ENCODE measurements at regions not wholly inside any gene's neighbourhood (a gene's known extent, or its start where the extent isn't known, plus 50 kb on each side); places are given as distances from the start of the nearest gene placed in this dataset.

GRCh38 chr9:115169003-115169402 is 51.0 kb upstream of the TNC start:
- no peak overlapping the region for H3K27ac ChIP-seq (ENCODE audit: low read depth, low read length)
- H3K4me1 ChIP-seq (ENCODE audit: control insufficient read depth, insufficient read depth, low read length), result peaks cover 41% of the 10 kb centered on the region
- H3K9me3 ChIP-seq (ENCODE audit: control insufficient read depth, insufficient read depth, low read depth, low read length), result peaks cover 6% of the 10 kb centered on the region; the same call in 1 of the 2 replicates
- no peak overlapping the region for H3K4me3 ChIP-seq (ENCODE audit: low read depth, low read length)
- no peaks in the 10 kb centered on the region for H3K36me3 ChIP-seq (ENCODE audit: control insufficient read depth, insufficient read depth, low read length)
- H3K9ac ChIP-seq (ENCODE audit: low read length), result no peak overlapping the region
- no peaks in the 10 kb centered on the region for H3K27me3 ChIP-seq (ENCODE audit: control insufficient read depth, insufficient read depth, low read length)

DNA sequence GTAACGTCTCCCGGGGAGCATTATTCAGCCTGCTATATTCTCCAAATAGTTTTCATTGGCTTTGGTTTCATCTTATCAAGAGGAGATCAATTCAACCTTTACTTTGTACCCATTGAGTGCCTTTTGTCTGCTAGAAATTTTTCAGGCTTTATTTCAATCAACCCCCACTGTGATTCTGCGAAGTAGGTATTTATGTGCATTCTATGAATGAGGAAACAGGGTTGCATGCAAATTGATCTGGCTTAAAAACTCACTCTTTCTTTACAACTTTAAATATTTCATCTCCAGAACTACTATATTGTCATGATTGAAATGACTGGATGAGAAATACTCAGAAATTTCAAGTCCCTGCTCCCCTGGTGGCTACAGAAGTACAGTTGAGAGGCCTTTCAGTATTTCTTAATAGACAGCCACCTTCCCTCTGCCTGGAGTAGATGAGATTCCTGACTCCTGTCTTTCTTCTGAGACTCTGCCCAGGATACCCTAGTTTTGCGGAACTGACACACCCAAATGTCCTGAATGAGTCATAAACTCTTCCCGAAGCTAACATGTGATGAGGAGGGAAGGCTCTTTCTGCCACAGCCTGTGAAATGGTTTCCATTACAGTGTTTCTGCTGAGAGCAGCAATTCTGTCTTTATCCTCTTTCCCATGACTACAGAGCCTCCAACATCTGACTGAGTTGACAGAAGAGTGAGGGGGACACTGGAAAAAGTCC is 52.6 kb upstream of the TNC start:
- no peaks in the 10 kb centered on the region for H3K27me3 ChIP-seq (ENCODE audit: control insufficient read depth, insufficient read depth, low read length)
- H3K27ac ChIP-seq (ENCODE audit: low read depth, low read length), result peak overlapping the region; percentile 11; the same call in 1 of the 2 replicates

GRCh38 chr9:115171921-115172388 is 54.0 kb upstream of the TNC start:
- Histone ChIP-seq H3K9ac (ENCODE audit: low read length) (no peak overlapping the region), H3K4me3 (ENCODE audit: low read depth, low read length) (no peak overlapping the region), H3K4me1 (ENCODE audit: control insufficient read depth, insufficient read depth, low read length) (peaks cover 44% of the 10 kb centered on the region), H3K27me3 (ENCODE audit: control insufficient read depth, insufficient read depth, low read length) (no peaks in the 10 kb centered on the region), H3K36me3 (ENCODE audit: control insufficient read depth, insufficient read depth, low read length) (no peaks in the 10 kb centered on the region), H3K27ac (ENCODE audit: low read depth, low read length) (no peak overlapping the region), H3K9me3 (ENCODE audit: control insufficient read depth, insufficient read depth, low read depth, low read length) (peaks cover 6% of the 10 kb centered on the region; the same call in 1 of the 2 replicates)

More for the DNA sequence above, 52.6 kb upstream of the TNC start:
- Histone ChIP-seq H3K9ac (ENCODE audit: low read length) (no peak overlapping the region), H3K36me3 (ENCODE audit: control insufficient read depth, insufficient read depth, low read length) (no peaks in the 10 kb centered on the region), H3K4me1 (ENCODE audit: control insufficient read depth, insufficient read depth, low read length) (peaks cover 41% of the 10 kb centered on the region), H3K9me3 (ENCODE audit: control insufficient read depth, insufficient read depth, low read depth, low read length) (peaks cover 6% of the 10 kb centered on the region; the same call in 1 of the 2 replicates), H3K4me3 (ENCODE audit: low read depth, low read length) (no peak overlapping the region)

GRCh38 chr9:115182264-115182663 is 64.3 kb upstream of the TNC start:
- Histone ChIP-seq H3K9ac (ENCODE audit: low read length) (no peak overlapping the region), H3K4me1 (ENCODE audit: control insufficient read depth, insufficient read depth, low read length) (peaks cover 33% of the 10 kb centered on the region), H3K27ac (ENCODE audit: low read depth, low read length) (peak overlapping the region; percentile 7; the same call in 1 of the 2 replicates), H3K9me3 (ENCODE audit: control insufficient read depth, insufficient read depth, low read depth, low read length) (no peaks in the 10 kb centered on the region), H3K27me3 (ENCODE audit: control insufficient read depth, insufficient read depth, low read length) (no peaks in the 10 kb centered on the region), H3K4me3 (ENCODE audit: low read depth, low read length) (no peak overlapping the region), H3K36me3 (ENCODE audit: control insufficient read depth, insufficient read depth, low read length) (no peaks in the 10 kb centered on the region)

- Histone ChIP-seq H3K36me3 (ENCODE audit: control insufficient read depth, insufficient read depth, low read length) (no peaks in the 10 kb centered on the region), H3K9ac (ENCODE audit: low read length) (peak overlapping the region; percentile 2), H3K4me3 (ENCODE audit: low read depth, low read length) (no peak overlapping the region), H3K27ac (ENCODE audit: low read depth, low read length) (peak overlapping the region; percentile 22; the same call in 1 of the 2 replicates), H3K27me3 (ENCODE audit: control insufficient read depth, insufficient read depth, low read length) (no peaks in the 10 kb centered on the region), H3K9me3 (ENCODE audit: control insufficient read depth, insufficient read depth, low read depth, low read length) (no peaks in the 10 kb centered on the region), H3K4me1 (ENCODE audit: control insufficient read depth, insufficient read depth, low read length) (peaks cover 33% of the 10 kb centered on the region)
Measured at GRCh38 chr9:115183436-115183835, 65.5 kb upstream of the TNC start.

DNA sequence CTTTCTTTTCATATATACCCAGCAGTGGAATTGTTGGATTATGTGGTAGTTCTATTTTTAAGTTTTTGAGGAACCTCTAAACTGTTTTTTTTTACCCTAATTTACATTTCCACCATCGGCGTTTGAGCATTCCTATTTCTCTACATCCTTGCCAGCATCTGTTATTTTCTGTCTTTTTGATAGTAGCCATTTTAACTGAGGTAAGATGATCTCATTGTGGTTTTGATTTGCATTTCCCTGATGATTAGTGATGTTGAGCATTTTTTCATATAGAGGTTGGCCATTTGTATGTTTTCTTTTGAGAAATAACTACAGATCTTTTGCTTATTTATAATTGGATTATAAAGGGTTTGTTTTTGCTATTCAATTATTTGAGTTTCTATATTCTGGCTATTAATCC is 71.7 kb upstream of the TNC start:
- Histone ChIP-seq H3K27me3 (ENCODE audit: control insufficient read depth, insufficient read depth, low read length) (no peaks in the 10 kb centered on the region), H3K9ac (ENCODE audit: low read length) (no peak overlapping the region), H3K4me1 (ENCODE audit: control insufficient read depth, insufficient read depth, low read length) (peaks cover 15% of the 10 kb centered on the region), H3K4me3 (ENCODE audit: low read depth, low read length) (no peak overlapping the region), H3K36me3 (ENCODE audit: control insufficient read depth, insufficient read depth, low read length) (peaks cover 5% of the 10 kb centered on the region; the same call in 1 of the 2 replicates), H3K27ac (ENCODE audit: low read depth, low read length) (no peak overlapping the region), H3K9me3 (ENCODE audit: control insufficient read depth, insufficient read depth, low read depth, low read length) (peaks cover 12% of the 10 kb centered on the region; the same call in 1 of the 2 replicates)

- H3K4me3 ChIP-seq (ENCODE audit: low read depth, low read length), result no peak overlapping the region
- H3K9me3 ChIP-seq (ENCODE audit: control insufficient read depth, insufficient read depth, low read depth, low read length), result peaks cover 22% of the 10 kb centered on the region; the same call in 1 of the 2 replicates
- no peak overlapping the region for H3K27ac ChIP-seq (ENCODE audit: low read depth, low read length)
- H3K9ac ChIP-seq (ENCODE audit: low read length), result no peak overlapping the region
- H3K27me3 ChIP-seq (ENCODE audit: control insufficient read depth, insufficient read depth, low read length), result no peaks in the 10 kb centered on the region
- H3K4me1 ChIP-seq (ENCODE audit: control insufficient read depth, insufficient read depth, low read length), result peaks cover 15% of the 10 kb centered on the region
- H3K36me3 ChIP-seq (ENCODE audit: control insufficient read depth, insufficient read depth, low read length), result peaks cover 10% of the 10 kb centered on the region; the same call in 1 of the 2 replicates
Measured at GRCh38 chr9:115191667-115192066, 73.7 kb upstream of the TNC start.

DNA sequence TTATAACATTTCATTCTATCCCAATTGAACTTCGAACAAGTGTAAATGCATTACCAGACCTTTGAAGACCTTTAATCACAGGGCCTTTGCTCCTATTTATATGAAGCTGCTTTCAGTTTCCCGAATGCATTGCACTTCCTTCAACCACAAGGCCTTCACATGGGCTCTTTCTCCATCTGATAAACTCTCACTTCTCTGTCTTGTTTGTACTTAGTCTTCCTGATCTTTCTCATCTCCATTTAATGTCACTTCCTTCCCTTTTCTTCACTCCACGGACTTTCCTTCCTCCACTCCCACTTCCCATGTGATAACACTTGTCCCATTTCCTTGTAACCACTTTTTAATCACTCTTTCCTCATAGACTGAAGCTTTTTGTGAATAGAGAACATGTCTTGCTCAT is 74.3 kb upstream of the TNC start:
- Histone ChIP-seq H3K9ac (ENCODE audit: low read length) (no peak overlapping the region), H3K27ac (ENCODE audit: low read depth, low read length) (no peak overlapping the region), H3K27me3 (ENCODE audit: control insufficient read depth, insufficient read depth, low read length) (no peaks in the 10 kb centered on the region), H3K4me1 (ENCODE audit: control insufficient read depth, insufficient read depth, low read length) (peaks cover 19% of the 10 kb centered on the region), H3K36me3 (ENCODE audit: control insufficient read depth, insufficient read depth, low read length) (peaks cover 10% of the 10 kb centered on the region; the same call in 1 of the 2 replicates), H3K4me3 (ENCODE audit: low read depth, low read length) (no peak overlapping the region), H3K9me3 (ENCODE audit: control insufficient read depth, insufficient read depth, low read depth, low read length) (peaks cover 22% of the 10 kb centered on the region; the same call in 1 of the 2 replicates)

DNA sequence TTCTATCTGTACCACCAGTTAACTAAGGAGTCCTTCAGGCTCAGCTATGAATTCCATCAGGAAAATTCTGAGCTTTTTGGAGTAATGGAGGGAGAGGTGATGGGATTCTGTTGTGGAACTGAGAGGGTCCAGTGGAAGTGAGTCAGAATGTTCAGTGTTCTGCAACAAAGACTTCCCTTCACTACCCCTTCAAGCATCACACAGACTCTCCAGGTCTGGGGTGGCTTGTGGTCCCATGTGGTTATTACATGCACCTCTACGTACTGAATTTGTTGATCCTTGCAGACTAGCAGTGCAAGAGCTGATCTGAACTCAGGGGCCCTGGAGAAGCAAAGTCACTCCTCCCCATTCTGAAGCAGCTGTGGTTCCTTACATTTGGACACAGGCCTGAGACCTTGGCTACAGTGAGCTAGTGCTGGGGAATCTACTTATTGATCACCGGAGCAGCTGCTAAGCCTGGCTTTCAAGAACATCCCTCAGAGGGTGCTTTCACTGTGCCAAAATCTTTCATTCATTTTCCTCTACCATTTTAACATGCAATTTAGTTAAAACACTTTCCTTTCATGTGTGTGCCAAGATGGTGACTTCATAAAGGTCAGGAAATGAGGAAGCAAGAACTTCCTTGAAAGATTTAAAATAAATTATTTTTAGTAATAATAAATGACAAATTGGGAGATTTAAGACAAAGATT is 75.0 kb upstream of the TNC start:
- Histone ChIP-seq H3K36me3 (ENCODE audit: control insufficient read depth, insufficient read depth, low read length) (peaks cover 10% of the 10 kb centered on the region; the same call in 1 of the 2 replicates), H3K9ac (ENCODE audit: low read length) (no peak overlapping the region), H3K27me3 (ENCODE audit: control insufficient read depth, insufficient read depth, low read length) (no peaks in the 10 kb centered on the region), H3K9me3 (ENCODE audit: control insufficient read depth, insufficient read depth, low read depth, low read length) (peaks cover 22% of the 10 kb centered on the region; the same call in 1 of the 2 replicates), H3K27ac (ENCODE audit: low read depth, low read length) (no peak overlapping the region), H3K4me1 (ENCODE audit: control insufficient read depth, insufficient read depth, low read length) (peaks cover 25% of the 10 kb centered on the region), H3K4me3 (ENCODE audit: low read depth, low read length) (no peak overlapping the region)

- peaks cover 22% of the 10 kb centered on the region; the same call in 1 of the 2 replicates for H3K9me3 ChIP-seq (ENCODE audit: control insufficient read depth, insufficient read depth, low read depth, low read length)
- peaks cover 28% of the 10 kb centered on the region for H3K4me1 ChIP-seq (ENCODE audit: control insufficient read depth, insufficient read depth, low read length)
- H3K27ac ChIP-seq (ENCODE audit: low read depth, low read length), result no peak overlapping the region
- H3K27me3 ChIP-seq (ENCODE audit: control insufficient read depth, insufficient read depth, low read length), result no peaks in the 10 kb centered on the region
- no peak overlapping the region for H3K4me3 ChIP-seq (ENCODE audit: low read depth, low read length)
- H3K9ac ChIP-seq (ENCODE audit: low read length), result no peak overlapping the region
- H3K36me3 ChIP-seq (ENCODE audit: control insufficient read depth, insufficient read depth, low read length), result peaks cover 10% of the 10 kb centered on the region; the same call in 1 of the 2 replicates
Measured at GRCh38 chr9:115193777-115194176, 75.8 kb upstream of the TNC start.

GRCh38 chr9:115194216-115194615 is 76.3 kb upstream of the TNC start:
- H3K4me3 ChIP-seq (ENCODE audit: low read depth, low read length), result no peak overlapping the region
- peaks cover 20% of the 10 kb centered on the region; the same call in 1 of the 2 replicates for H3K9me3 ChIP-seq (ENCODE audit: control insufficient read depth, insufficient read depth, low read depth, low read length)
- H3K27ac ChIP-seq (ENCODE audit: low read depth, low read length), result no peak overlapping the region
- H3K27me3 ChIP-seq (ENCODE audit: control insufficient read depth, insufficient read depth, low read length), result no peaks in the 10 kb centered on the region
- H3K36me3 ChIP-seq (ENCODE audit: control insufficient read depth, insufficient read depth, low read length), result peaks cover 10% of the 10 kb centered on the region; the same call in 1 of the 2 replicates
- no peak overlapping the region for H3K9ac ChIP-seq (ENCODE audit: low read length)
- peaks cover 28% of the 10 kb centered on the region for H3K4me1 ChIP-seq (ENCODE audit: control insufficient read depth, insufficient read depth, low read length)

Data from HUES6 (cell line).